Activated naive CD8-positive, alpha-beta T cell treated with anti-CD3 and anti-CD28 coated beads, Interleukin-2, amount 50 U/mL, for 16 hours (primary cell): ENCODE measurements at regions not wholly inside any gene's neighbourhood (a gene's known extent, or its start where the extent isn't known, plus 50 kb on each side); places are given as distances from the start of the nearest gene placed in this dataset.

Source experiments
- DNase-seq: peaks from one replicate; pipeline ENCODE4 v3.0.0-alpha.2; 2020; ENCODE audit warnings: low read depth, low spot score

DNA sequence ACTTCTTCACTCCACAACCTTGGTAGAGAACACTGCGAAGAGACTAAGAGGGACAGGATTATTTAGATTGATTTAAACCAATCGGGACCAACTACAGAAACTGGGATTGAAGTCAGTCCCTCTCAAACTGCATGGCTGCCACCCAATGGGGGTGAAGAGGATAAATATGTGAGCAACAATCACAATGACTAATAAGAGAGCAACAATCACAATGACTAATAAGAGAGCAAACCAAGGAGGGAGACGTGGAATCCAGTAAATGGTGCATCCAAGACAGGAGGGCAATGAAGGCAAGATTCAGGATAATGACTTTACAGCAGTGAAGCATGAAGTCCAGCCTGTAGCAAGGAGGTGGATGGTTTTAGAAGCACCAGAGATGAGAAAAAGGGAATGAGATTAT lies 322.8 kb downstream of the TTLL7 start:
- no peak for DNase-seq

DNA sequence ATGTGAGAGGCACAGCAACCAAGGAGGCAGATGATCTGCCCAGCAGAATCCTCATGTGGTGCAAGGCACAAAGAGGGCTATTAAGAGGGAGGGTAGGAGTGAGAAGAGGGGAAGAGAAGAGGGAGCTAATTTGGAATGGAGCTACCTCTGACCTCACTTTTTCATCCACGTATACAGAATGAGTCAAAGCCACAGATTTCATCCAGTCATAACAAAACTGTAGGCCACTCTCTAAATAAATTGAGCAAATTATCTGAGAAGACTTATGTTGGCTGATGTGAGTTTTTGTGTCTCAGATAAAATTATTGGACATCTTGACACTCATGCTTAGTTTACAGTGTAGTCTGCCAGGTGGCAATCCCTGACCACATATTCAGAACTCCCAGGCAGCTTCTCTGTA lies 325.6 kb downstream of the TTLL7 start:
- DNase-seq: no peak

DNA sequence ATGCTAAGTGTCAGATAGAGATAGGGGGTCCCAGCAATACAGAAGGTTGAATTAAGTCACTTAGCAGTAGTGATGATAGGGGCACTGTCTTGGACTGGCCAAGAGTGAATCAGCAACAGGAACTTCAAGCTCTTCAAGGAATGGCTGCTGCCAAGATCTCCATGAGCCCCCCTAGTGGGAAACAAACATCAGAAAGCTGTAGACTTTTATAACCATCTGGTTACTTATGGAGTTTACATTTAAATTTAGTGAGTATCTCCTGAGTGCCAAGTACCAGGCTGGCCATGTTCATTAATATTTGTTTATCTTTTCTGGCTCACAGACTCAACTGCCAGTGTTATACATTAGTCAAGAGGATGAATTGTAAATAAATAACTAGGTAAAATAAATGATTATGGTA lies 327.3 kb downstream of the TTLL7 start:
- DNase-seq: no peak

DNA sequence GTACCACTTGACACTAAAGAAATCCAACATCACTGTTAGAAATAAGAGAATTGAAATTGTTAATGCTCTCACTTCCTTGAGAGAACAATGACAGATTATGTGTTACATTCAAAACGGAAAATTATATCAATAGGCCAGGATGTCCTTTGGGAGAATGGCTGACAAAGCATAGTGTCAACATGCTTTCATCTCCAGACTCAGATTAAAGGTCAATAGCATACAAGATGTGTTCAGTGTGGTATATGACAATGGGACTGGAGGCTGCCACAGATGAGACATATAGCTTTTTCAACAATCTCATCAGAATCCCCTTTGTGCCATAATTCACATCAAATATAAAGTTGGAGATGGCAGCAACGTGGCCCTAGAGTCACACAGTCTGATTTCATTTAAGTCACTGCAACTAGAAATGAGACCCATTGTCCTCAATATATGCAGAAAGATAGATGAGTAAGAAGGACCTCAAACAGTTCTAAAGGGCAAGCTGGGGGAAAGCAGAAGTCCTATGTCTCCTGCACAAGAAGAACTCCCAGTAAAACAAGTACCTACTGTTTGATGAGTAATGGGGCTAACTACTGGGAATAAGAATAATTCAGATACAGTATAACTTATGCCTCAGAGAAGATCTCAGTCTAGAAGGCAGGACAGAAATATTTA lies 327.9 kb downstream of the TTLL7 start:
- no peak for DNase-seq

DNA sequence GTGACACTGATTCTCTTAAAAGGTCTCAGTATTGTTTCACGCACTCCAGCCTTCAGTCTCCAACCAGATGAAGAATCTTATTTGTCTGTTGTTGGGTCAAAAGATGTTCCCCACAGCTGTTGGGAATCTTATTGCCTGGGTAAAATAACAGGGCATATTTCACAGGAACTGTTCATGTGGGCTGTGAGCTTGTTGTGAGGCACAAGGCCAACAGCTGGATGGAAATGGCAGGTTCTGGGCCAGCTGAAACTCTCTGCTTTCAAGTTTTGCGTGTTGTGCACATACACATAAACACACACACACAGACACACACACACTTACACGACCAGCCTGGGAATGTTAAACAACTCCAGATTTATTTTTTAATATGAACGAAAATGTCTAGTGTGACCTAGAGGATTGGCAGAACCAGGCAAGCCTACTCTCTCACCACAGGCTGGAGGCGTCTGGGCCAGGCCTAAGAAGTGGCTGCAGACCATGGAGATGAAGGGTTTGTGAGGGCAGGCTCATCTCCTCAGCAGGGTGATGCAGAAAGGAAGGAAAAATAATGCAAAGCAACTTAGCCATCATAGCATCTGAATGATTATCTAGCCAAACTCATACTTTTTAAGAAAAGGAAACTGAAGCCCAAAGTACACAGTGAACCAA lies 357.0 kb downstream of the TTLL7 start:
- DNase-seq: no peak

DNA sequence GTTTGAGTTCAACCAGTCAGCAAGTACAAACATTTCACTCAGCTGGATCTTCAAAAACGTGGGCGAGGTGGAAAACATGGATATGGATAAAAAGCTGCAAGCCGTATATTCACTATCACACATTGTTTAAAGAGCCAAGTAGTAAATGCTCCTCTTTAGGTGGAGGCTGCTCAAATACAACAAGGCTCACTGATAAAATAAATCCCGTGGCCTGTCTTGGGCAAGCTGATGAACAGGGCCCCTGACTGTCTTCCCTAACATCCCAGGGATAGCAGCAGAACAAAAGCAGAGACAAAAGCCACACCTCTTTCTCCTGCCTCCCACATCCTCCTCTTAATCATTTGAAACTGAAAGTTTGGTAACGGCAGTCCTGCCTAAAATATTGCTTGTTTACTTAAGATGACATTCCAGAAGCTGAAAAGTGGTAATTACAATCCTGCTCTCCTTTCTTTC lies 357.7 kb downstream of the TTLL7 start:
- DNase-seq: no peak

DNA sequence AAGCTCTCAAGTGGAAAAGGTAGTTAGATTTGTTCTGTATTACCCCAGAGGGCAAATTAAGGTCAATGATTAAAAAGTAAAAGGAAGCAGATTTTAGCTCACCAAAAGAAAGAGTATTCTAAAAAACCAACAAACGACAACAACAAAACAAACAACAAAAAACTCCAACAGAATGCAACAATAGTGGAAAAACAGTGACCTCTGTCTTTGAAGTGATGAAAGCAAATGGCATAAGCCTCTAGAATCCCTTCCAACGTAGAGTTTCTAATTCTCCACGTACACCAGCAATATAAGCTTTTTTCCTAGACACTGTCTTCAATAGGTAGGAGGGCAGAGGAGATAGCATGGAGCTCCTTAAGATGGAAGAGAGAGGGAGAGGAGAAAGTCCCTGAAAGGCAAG lies 359.1 kb downstream of the TTLL7 start:
- DNase-seq: no peak

DNA sequence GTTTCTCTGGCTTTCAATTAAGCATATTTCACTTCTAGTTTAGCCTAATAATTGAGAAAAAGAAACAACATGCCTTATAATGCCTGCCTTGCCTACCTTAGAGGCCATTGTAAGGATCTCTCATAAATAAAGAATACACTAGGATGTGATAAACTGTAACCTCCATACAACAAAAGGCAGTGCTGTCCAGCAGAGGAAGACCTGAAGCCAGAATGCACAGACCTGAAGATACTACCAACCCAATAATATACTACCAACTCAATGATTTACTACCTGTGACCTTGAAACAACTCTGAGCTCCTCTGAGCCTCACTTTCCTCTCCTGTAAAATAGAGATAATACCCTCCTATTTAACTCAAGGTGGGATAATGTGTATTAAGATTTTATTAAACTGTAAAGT lies 361.3 kb downstream of the TTLL7 start:
- no peak for DNase-seq

DNA sequence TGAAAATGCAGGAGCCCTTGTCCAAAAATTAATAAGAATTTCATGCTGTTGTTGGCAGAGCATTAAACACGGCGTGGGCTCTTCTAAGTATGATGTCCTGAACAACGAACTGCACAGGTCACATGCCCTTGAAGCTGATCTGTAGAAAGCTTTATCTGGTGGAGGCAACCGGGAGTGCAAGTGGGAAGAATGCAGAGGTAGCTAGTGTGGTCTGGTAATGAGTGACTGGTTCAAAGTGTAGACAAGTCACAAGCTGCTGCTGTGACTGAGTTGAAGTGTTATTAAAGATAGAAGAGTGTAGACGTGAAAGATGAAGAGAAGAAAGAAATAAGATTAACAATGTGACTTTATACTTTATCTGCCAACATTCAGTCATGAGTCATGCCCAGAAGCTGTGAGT lies 361.9 kb downstream of the TTLL7 start:
- no peak for DNase-seq

DNA sequence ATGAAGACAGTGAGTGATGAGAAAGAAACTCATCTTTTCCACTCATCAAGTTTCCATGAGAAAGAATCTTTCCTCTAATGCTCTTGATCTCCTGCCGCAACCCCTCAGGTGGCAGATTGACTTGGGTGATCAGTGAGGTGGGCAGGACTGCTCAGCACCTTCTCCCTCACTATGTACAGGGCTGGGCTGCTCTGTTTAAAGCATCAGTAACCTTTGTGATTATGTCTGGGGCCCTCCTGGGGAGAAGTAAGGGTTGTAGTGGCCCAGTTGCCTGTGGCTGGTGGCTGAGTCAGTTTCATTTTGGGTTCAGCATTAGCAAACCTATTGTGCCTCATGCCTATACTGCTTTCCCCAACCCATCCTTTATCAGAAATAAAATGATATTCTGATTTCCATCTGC lies 366.0 kb downstream of the TTLL7 start:
- DNase-seq: no peak

DNA sequence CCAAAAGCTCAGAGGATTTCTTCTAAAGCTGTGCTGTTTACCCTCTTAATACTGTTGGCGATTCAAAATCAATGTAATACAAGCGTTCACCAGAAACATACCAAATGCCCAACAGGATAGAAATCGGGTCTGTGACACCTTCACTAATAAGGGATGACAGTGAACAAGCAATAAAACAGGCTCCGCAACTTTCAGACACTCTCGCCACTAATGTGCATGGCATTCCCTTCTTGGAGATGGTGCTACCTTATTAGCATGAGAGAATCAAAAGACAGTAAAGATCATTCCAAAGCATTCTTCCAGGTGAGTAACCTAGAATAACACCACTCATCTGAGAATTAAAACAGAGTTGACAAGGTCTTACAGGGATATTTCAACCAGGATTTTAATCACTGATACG lies 367.1 kb downstream of the TTLL7 start:
- DNase-seq: no peak

DNA sequence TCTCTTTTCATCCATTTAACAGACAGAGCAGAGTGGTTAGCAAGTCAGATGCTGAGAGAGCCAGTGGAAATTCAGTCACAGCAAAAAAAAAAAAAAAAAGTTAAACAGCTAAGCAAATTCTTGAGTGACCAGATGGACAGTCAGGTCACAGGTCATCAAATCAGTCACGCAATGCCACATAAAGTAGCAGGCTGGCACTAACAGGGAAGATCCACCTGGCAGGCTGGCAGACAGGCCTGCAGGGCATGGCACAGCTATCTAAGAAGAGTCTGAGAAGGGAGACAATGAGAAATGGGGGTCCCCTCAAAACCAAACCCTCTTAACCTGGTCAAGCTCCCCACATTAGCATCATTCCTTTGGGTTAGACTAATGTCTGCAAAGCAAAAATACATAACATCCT lies 371.9 kb downstream of the TTLL7 start:
- no peak for DNase-seq

DNA sequence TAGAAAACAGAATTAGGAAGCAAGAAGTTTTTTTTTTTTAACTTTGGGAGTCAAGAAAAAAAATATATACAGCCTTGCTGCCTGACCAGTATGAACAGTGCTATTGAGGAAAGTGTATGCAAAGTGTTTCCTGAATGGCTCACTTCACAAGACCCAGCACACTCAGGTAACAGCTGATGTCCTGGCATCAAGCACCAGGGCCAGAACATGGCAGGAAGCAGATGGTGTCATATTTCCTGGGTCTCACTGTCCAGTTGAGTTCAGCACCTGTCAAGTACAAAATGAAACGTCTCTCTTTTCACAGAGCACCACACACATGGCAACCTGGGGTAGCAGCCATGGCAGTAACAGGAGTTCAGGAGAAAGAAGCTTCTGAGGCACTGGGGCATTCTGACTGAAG lies 372.3 kb downstream of the TTLL7 start:
- no peak for DNase-seq

DNA sequence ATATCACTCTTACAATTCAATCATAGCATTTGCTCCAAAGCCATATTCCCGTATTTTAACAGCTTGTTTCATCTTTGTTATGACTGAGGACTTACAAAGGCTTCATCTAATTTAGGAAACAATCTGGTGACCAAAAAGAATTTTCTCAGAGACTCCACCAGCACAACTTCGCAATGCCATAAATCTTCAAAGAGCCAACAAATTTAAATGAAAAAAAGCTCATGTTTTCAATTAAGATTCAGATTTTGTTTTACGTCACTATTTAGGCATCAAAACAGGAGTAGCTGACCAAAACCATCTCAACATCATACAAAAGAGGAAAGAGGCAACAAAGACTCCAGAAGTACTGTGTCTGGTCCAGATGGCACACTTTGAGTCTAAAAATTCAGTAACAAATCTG lies 373.3 kb downstream of the TTLL7 start:
- DNase-seq: no peak

DNA sequence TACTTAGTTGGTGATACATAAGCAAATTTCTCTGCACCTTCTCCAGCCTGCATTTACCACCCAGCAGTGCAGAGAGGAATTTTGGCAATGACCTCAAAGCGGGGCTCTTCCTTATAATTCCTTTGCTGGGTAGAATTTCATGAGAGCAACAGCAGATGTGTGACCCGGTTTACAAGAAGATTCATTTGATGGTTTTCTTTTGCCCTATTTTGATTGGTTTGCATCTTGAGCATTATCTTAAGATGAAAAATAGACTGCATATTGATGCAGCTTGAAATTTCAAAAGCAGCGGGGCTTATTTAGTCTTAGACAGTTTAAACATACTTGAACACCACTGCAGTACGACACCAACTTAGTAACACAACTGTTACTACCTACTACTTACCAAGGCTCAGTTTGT lies 378.9 kb downstream of the TTLL7 start:
- no peak for DNase-seq

DNA sequence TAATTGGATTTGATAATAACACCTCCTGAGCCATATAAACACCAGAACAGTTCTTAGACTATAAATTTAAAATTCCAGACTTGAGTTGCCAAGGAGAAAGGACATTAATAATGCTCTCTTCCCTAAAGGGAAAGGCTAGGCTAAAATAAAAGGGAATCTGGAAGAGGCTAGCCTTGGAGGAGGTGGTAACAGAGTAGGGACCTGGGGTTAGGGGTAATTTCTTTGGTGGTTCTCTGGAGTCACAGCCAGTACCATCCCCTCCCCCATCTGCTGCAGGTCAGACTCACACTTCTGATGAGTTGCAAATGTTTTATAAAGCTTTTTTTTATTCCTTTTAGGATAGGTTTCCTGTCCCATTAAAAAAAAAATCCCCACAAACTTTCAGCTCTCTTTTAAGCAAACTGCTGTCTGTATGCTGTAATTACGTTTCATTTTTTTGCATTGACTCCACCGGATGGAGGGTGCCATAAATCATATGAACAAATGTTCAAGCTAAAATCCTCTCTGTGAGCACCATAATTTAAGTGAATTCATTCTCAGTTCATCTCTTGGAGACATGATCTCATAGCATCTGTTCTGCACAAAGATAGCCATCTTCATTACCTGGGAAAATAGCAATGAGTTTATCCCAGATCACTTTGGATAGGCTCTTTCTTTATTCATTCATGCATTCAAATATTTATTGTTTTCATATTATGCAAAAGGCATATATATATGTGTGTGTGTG lies 379.6 kb downstream of the TTLL7 start:
- no peak for DNase-seq

DNA sequence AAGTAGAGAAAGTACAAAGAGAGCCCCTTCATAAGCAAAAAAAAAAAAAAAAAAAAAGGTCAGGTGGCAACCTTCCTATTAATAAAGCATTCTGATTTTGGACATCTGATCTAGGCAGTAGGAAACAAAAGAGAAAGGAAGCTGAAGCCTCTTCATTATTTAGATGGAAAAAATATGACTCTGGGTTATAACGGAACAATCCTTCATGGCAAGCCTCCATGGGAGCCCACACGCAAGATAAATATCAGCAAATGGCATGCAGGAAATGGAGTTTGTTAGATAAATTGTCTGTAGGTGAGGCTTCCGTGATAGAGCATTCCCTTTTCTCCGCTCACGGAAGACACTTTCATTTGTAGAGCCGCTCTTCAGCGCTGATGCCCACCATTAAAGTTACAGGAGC lies 381.0 kb downstream of the TTLL7 start:
- DNase-seq: no peak

DNA sequence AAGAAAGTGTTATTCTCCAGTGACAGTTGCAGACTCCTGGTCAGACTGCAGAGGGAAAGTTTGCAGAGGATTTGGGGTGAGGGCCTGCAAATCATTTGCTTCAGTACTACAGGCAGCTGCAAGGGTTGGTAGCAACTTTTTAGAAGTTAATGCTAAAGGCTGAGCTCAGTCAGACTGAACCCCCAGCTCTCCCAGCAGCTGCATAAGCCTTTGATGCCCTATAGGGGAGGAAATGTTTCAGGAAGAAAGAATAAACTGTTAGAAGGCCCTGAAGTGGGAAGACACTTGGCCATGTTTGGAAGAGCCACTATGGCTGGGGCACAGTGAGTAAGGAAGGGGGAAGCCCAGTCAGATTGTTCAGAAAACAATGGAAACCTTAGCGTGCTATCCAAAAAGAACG lies 383.6 kb downstream of the TTLL7 start:
- DNase-seq: no peak

DNA sequence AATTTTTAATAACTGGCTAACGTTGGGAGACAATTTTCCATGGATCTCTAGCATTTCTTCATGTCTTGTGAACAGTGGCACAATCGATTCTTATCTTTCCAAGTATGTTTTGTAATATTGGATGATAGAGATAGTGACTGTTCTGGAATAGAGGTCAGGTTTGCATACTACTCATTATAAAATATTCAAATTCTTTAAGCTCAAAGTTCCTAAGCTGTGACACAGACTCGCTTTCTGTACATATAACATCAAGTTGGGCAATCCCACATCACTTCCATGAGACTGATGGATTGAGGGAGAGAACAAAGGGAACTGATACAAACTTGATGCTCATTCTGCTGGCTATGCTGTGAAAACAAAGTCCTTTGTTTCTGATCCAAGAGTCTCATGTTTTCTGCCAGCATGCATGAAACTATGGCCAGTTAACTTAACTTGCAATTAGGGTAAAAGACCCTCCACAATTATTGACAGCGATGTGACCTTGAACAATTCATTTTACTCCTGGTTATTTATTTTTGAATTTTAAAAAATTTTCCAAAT lies 392.4 kb downstream of the TTLL7 start:
- no peak for DNase-seq

DNA sequence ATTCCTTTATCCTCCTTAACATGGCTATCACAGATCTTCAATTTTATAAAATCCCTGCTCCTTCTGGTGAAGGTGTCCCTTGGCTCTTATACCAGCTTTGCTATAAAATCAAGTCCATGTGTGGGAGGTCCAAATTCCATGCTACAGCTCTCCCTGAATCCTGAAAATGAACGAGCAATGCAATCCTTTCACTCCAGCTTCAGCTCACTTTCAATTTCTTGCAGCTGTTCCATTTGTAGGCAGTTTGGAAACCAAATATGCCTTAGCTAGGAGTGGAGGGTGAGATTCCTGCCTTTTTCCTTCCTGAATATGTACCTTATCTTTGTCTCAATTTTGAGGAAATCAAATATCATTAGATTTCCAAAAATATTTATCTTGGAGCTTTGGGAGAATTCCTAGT lies 402.6 kb downstream of the TTLL7 start:
- DNase-seq: no peak

DNA sequence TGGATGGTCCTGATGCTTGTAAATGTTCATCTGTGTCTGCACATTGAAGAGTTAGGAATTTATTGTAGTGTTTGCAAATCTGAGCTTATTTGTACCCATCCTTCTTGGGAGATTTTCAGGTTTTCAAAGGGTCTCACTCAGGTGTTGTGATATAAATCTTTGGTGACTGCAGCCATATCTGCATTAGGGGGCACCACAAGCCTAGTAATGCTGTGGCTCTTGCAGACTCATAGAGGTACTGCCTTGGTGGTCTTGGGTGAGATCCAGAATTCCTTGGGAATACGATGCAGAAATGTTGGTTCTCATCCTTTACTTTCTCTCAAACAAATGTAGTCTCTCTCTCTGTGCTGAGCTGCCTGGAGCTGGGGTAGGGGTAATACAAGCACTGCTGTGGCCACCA lies 405.9 kb downstream of the TTLL7 start:
- DNase-seq: no peak

DNA sequence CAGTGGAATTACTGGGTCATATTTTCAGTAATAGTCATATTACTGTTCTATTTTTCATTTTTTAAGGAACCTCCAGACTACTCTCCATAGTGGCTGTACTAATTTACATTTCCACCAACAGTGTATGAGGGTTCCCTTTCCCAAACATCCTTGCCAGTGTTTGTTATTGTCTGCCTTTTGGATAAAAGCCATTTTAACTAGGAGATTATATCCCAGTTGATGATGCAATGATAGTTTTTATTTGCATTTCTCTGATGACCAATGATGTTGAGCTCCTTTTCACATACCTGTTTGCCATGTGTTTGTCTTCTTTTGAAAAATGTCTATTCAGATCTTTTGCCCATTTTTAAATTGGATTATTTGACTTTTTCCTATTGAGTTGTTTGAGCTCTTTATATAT lies 410.8 kb downstream of the TTLL7 start:
- no peak for DNase-seq
